GM19035 (cell line): ENCODE measurements at regions not wholly inside any gene's neighbourhood (a gene's known extent, or its start where the extent isn't known, plus 50 kb on each side); places are given as distances from the start of the nearest gene placed in this dataset.
"Not testable (repeated sequence)": the region's sequence is repeated elsewhere in the genome, so short reads cannot be mapped to it uniquely, and the experiment has no call there.

Experiments used
- ATAC-seq: cut with Tn5 transposase; IDR thresholded peaks from one replicate; pipeline ENCODE4 v1.9.1; 2021; ENCODE audit not compliant: unreplicated experiment

DNA sequence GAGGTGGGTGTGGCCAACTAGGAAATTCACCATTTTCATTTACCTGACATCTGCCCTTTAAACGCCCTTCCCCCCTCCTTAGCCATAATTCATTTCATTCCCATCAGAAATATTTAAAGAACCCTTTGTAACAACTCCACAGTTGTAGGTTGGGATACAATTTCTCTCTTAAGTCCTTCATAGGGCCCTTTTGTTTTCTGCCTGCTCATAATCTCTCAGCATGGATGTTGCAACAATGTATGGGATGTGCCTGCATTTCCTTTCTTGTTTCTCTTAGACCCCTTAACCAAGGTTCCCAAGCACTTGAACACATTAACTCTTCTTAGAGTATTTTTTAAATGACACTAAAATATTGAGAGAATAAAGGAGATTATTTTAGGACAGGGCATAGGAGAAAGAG is 51.7 kb upstream of the MYO10 start:
- ATAC-seq, result no peak

DNA sequence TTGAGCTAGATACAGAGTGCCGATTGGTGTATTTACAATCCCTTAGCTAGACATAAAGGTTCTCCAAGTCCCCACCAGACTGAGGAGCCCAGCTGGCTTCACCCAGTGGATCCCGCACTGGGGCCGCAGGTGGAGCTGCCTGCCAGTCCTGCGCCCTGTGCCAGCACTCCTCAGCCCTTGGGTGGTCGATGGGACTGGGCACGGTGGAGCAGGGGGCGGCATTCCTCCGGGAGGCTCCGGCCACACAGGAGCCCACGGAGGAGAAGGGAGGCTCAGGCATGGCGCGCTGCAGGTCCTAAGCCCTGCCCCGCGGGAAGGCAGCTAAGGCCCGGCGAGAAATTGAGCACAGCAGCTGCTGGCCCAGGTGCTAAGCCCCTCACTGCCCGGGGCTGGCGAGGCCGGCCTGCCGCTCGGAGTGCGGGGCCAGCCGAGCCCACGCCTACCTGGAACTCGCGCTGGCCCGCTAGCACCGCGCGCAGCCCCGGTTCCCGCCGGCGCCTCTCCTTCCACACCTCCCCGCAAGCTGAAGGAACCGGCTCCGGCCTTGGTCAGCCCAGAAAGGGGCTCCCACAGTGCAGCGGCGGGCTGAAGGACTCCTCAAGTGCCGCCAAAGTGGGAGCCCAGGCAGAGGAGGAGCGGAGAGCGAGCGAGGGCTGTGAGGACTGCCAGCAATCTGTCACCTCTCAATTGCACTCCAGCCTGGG is 54.9 kb upstream of the MYO10 start:
- not testable (repeated sequence) for ATAC-seq

DNA sequence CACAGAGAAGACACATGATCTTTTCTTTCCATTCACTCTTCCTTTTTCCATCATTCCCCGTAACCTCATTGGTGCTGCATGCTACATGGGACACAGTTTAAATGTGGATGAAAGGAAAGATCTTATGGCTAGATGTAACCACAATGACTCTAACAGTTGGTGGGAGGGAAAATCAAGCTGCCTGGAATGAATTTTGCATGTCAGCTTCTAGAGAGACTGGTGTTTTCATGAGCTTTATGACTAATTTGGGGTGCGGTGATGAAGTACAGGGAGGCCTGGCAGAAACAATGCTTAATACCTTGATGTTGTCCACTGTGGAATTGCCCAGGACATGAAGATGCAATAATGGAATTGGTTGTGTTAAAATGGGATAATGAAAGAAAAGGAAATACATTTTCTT is 55.9 kb upstream of the MYO10 start:
- ATAC-seq, result no peak

DNA sequence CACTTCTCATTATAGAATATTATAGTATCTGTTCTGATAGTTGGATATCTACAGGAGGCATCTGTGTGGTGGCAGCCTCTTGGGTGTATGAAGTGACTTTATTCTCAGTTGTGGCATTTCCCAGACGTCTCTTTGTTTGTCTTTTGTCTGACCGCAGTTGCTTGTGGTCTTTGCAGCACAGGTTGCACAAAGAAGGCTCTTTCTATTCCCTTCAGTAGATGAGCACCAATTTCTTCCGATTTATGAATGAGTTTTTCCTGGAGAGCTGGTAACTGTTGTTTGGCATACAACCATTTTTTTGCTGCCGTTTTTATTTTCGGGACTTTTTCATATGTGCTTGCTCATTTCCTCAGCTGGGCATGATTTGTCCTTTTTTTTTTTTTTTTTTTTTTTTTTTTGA is 56.4 kb upstream of the MYO10 start:
- ATAC-seq, result no peak

DNA sequence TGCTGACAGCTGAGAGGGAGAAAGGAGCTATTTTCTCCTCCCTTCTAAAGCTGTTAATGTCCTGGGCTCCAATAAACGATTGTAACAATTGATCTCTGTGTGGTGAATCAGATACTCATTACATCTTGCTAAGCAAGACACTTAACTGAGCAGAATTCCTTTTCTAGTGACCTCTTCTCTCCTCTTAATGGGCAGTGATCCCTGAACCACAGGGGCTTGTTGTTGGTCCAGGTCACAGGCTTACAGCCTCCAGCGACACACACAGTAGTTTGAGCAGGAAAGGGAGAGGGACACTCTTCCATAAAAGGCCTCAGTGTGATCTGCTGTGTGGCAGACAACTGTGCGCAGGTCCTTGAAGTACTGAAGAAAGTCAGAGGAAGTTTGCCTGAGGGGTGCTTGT is 58.5 kb upstream of the MYO10 start:
- ATAC-seq, result no peak

DNA sequence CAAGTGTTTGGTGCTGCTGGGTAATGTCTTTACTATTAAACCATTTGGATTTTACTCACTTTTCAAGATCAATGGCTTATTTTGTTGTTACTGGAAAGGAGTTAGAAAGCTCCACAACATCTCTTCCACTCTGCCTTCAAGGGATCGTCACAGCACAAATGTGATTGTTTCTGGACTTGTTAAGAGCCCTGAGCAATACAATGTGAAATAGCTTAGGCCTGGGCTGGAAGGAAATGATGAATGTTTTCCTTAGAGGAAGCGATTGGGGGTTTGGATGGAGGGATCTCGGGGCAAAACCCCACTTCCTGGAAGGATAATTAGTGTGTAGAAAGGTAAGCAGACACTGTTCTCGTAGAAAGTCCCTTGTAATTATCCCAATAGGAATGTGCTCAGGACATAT is 59.3 kb upstream of the MYO10 start:
- no peak for ATAC-seq

DNA sequence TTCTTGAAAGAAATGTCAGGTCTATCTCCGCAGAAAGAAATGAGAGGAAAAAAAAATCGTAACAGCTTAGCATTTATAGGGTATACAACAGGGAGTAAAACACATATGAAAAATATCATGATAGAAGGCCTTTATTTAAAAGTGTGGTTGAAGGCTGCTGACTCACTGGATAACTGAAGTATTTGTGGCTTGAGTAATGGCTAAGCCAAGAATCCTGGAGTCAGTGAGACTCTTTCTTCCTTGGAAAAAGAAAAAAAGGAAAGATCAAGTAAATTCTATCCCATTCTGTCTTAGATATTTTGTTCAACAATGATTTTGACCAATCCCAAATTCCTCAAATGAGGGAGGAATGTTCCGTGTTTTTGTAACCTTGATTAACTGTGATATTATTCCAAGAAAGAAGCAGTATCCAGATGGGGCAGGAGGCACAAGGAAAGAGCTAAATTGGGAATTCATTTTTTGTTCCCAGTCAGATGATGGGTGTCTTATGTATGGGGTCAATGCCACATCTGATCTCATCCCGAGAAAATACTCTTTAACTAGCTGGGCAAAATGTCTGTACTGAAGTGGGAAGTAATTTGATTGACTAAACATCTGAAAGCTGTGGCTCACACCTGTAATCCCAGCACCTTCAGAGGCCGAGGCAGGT is 64.3 kb upstream of the MYO10 start:
- ATAC-seq, result no peak

DNA sequence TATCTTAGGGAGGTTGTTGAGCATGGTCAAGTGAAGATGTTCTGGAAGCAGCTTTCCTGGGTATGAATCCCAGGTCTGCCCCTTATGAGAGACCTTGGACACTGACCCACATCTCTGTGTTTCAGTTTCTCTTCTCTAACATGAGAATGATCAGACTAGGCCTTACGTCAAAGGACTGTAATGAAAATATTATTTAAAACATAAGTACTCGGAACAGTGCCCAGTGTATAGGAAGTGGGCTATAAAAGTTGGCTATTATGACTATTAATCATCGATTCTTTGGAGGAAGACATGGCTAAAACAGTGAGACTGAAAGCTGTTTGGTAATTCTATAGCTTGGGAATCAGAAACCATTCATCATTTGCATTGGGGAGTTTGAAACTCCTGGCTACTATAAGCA is 65.3 kb upstream of the MYO10 start:
- no peak for ATAC-seq

DNA sequence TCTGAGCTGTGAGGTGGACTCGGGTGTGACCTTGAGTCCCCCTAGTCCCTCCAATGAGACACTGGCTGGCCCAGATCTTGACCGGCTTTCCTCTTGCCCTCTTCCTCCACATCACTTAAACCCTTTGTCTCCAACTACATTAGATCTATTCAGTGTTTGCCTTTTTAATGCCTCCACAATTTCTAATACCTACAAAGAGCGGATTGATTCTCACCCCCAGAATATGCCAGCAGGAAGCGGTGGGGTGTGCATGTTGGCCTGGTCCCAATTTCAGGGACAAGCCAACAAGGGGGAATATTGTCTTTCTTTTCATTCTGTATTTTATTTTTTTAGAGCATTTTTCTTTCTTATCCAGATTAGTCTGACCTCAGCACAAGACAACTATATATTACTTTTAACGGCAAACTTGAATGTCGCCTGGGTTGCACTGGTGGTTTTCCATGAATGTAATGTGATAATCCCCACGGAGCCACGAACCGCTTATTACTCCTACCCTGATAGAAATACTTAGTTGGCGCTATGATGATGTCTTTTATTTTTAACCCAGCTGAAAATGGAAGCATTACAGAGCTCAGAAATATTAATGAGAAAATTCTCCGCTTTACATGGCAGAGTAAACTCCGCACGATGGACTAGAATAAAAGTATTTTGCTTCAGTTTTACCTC is 68.5 kb upstream of the MYO10 start:
- no peak for ATAC-seq

DNA sequence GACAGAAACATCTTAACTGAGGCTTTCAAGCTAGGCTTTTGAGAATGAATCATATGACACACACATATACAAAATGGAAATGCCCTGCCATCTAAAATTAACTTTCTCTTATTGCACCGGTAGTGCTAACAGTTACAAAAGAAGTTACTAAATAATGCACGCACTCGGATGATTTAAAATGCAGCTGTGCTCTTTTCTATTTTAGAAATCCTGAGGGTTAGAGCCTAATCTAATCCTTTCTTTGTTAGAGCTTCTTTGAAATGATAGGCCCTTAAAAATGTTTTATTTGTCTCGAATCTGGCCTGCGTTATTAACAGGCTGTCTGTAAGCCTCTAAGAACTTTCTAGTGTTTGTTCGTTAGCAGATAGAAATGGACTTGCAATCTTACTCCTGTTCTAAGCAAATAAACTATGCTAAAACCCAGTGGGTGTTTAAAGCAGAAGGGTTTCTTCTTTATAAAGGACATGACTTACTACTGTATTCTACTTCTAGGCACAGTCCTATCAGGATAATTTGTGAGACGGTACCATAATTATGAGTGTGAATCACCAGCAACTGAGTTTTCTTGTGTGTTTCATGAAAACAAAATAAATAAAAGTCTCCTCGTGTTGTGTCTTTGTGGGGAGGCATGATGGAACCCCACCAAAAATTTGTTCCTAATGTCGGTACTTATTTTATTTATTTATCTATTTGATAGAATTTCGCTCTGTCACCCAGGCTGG is 69.2 kb upstream of the MYO10 start:
- ATAC-seq, result no peak

DNA sequence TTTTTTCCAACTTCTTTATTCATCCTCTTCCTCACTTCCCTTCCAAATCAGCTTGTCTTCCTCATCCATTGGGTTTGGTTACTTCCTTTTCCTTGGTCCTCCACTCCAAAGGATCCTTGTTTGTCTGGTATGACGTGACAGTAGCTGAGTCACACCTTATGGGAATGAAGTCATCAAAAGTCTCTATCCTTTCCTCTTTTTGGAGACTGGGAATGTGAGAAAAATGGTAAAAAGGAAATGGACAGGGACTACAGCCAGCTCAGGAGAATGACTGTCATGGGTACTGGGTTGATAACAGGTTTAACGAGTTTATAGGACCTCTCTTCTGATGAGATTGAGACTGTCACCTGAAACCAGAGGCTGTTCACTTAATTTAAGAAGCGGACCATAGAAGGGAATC is 76.2 kb upstream of the MYO10 start:
- ATAC-seq, result no peak

DNA sequence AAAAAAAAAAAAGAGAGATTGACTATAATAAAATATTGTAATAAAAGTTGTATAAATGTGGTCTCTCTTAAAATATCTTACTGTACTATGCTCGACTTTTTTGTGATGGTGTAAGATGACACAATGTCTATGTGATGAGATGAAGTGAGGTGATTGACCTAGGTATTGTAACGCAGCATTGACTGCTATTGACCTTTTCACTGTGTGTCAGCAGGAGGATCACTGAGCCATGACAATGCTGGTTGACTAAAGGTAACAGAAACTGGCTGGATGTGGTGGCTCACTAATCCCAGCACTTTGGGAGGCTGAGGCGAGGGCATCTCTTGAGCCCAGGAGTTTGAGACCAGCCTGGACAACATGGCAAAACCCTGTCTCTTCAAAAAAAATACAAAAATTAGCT is 78.6 kb upstream of the MYO10 start:
- ATAC-seq, result no peak

DNA sequence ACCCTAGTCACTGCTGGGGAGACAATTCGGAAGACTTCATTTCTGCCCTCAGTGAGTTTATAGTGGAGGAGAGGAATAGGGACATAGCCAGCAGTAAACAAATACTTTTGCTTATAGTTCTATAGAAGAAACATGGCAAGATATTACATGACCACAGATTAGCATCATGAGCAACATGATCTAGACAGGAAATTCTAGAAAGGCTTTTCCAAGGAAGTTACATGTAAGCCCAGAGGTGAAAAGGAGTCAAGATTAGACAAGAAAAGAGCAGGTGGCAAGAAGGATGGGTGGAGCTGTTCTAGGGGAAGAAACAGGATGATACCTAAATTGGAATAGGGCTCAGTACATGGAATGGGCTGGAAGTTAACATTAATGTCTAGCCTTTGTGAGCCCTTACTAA is 82.8 kb upstream of the MYO10 start:
- no peak for ATAC-seq

DNA sequence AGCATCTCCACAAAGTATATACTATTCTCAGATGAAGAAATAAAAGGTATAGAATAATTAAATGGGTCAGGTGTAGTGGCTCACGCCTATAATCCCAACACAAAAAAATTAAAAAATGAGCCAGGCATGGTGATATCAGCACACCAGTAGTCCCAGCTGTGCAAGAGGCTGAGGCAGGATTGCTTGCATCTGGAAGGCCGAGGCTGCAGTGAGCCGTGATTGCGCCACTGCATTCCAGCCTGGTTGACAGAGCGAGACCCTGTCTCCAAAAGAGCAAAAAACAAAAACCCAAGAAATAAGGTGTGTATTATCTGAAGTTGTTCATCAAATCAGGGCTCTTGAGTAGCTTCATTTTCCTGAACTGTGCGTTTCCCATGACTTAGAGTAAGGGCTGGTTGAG is 83.2 kb upstream of the MYO10 start:
- ATAC-seq, result no peak

DNA sequence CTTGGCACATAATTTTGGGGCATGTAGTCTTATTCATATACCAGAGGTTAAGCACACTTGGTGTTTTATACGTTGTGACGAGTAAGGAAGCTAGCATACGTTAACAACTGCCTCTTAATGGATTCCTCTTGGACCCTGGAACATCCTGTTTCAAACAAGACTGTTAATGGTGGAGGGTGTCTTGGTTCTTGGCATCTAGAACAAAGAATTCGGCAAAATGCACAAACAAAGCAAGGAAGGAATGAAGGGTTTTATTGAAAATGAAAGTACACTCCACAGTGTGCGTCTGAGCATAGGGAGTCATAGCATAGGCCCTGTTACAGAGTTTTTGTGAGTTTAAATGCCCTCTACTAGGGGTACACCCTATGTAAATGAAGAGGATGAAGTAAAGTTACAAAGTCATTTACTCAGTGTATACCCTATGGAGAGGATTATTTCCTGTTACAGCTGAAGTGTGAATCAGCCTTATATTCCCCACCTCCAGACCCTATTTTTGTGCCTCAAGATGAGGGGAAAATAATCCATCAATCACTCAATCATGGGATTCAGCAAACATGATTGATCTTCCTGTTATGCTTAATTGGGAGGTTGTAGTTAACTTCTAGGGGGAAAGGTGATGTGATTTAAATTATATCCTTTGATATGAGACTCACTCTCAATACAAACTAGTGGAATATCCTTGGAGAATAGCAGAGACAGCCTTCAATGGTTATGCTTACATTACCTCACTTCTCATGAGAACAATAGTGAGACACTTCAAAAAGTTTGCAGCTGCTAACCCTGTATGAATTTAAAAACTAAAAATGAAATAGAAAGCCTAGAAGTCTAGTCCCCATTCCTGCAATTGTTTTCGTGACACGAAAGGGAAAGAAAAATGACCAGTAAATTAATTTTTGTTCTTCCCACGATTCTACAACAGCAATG is 84.9 kb upstream of the MYO10 start:
- ATAC-seq, result no peak

DNA sequence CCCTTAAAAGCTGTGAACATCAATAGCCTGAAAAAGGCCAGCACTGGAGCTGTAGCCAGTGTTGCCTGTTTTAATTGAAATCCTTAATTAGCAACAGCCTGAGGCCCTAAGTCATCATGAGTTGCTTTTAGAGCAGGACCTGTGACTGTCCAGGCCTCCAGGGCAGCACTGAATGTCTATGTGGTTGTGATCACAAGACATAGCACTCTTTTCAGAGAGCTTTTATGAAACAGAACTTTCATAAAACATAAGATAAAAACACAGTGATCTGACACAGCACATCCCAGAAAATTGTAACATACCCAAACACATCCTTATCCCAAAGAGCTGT is 85.5 kb upstream of the MYO10 start:
- ATAC-seq, result no peak

DNA sequence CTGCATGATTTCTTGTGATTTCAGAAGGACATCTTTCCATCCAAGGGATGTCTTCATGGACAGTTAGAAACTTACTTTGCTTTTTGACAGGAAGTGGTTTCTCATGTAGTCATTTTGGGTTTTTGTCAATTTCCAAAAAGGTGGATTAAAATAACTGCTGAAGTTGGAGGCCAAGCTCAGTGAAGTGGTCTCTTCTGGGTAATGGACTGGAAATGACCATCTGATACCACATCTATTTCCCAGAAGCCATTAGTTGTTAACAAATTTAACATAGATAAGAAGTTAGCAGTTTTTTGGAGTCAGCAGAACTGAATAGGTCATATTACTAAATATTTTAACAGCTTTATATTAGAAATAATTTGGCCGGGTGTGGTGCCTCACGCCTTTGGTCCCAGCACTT is 86.2 kb upstream of the MYO10 start:
- no peak for ATAC-seq

DNA sequence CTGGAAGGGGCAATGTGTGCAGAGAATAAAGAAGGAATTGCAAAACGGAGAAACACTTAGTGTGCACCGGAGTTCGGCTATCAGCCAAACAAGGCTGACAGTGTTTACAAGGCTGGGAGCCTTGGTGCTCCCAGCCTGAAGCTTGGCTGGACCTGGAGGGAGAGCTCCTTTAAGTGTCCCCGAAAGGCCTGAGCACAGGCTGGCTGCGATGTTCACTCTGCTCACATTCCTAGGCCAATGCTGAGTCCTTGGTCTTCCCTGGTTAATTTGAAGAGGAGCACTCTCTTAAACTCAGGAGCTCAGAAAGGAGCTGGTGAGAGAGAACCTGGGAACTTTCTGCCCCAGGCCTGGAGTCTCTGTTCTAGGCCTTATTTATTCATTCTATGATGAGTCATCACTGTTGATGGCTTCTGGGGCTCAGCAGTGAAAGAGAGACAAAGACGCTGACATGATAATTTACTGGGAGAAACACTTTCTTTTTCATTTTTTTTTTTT is 88.6 kb upstream of the MYO10 start:
- no peak for ATAC-seq

DNA sequence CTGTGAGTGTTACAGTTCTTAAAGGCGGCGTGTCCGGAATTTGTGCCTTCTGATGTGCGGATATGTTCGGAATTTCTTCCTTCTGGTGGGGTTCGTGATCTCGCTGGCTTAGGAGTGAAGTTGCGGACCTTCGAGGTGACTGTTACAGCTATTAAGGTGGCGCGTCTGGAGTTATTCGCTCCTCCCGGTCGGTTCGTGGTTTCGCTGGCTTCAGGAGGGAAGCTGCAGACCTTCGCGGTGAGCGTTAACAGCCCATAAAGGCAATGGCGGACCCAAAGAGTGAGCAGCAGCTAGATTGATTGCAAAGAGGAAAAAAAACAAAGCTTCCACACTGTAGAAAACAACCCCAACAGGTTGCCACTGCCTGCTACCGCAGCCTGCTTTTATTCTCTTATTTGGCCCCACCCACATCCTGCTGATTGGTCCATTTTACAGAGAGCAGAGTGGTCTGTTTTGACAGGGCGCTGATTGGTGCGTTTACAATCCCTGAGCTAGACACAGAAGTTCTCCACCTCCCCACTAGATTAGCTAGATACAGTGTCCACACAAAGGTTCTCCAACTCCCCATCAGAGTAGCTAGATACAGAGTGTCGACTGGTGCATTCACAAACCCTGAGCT is 95.7 kb upstream of the MYO10 start:
- not testable (repeated sequence) for ATAC-seq

DNA sequence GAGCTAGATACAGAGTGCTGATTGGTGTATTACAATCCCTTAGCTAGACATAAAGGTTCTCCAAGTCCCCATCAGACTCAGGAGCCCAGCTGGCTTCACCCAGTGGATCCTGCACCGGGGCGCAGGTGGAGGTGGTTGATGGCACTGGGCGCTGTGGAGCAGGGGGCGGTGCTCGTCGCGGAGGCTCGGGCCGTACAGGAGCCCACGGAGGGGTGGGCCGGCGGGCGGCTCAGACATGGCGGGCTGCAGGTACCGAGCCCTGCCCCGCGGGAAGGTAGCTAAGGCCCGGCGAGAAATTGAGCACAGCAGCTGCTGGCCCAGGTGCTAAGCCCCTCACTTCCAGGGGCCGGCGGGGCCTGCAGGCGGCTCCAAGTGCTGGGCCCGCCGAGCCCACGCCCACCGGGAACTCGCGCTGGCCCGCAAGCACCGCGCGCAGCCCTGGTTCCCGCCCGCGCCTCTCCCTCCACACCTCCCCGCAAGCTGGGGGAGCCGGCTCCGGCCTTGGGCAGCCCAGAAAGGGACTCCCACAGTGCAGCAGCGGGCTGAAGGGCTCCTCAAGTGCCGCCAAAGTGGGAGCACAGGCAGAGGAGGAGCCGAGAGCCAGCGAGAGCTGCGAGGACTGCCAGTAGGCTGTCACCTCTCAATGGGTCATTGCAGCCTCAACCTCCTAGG is 96.4 kb upstream of the MYO10 start:
- ATAC-seq, result not testable (repeated sequence)
